ENCODE measurements at regions not wholly inside any gene's neighbourhood (a gene's known extent, or its start where the extent isn't known, plus 50 kb on each side); places are given as distances from the start of the nearest gene placed in this dataset.

DNA sequence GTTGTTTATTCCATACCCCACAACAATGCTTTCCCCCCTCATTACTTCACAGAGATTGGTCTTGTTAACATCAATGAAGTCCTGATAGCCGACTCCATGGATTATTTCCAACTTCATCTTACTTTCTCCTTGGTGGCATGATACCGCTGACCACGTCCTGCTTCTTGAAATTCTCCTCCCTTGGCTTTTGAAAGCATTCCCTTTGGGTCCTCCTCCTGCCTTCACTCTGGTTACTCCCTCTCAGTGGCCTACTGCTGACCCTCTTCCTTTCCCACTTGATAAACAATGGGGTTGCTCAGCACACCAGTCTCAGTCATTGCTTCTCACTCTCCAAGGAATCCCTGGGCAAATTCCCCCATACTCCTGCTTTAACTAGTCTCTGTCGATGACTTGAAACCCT, 283.9 kb downstream of the SEC61B start:
- DNase-seq (ENCODE audit: low read depth): no peak
- no peak overlapping the region for H3K4me3 ChIP-seq (ENCODE audit: low read depth, low read length)

DNA sequence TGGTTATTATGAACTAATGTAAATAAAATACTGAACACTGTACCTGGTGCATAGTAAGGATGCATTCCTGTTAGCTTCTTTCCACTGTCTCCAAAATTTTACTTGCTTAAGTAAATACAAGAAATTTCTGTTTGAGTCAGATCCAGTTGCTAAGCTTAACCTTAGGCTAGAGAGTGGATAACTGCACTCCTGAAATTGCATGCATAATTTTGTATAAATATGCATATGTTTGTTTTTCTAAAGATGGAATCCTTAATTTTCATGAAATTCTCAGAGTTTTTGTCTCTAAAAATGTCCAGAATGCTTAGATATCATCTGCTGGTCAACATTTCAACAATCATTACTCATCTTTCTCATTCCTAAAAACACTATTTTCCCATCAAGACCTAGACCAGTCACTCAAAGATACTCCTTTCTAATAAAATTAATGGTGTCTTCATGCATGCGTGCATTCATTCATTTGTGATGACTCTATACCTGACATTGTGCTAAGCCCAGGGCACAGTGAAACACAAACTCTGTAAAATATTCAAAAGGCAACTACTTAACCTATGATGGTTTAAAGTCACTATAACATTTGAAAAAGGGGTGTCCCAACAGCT, 284.8 kb downstream of the SEC61B start:
- H3K4me3 ChIP-seq (ENCODE audit: low read depth, low read length): no peak overlapping the region
- DNase-seq (ENCODE audit: low read depth): no peak

DNA sequence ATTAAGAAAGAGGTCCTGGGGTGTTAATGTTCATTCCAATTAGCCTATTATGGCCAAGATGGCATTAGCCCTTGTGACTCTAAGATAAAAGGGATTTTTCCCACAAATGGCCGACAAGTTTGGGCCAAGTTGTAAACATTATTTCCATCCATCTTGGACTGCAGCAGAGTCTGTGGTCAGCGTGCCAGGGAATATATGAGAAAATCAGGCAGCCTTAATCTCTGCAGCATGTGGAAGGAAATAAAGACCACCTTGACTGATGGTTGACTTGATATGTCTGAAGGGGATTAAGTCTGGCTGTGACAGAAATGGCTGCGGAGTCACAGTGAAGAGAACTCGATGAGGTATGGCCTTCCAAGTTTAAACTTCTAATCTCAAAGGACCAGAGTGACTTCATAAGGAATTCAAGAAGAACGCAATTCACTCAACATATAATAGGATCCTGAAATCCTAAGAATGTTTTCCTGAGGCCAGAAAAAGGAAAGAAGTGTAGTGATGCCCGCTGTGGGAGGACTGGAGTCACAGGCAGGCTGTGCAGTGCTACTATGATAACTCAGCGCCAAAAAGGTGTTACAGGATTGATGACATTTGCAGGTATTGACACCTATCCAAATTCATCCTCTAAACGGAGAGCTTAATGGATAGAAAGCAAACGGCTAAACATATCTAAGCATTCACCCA, 287.1 kb downstream of the SEC61B start:
- DNase-seq (ENCODE audit: low read depth): no peak
- no peak overlapping the region for H3K4me3 ChIP-seq (ENCODE audit: low read depth, low read length)

- no peak overlapping the region for H3K4me3 ChIP-seq (ENCODE audit: low read depth, low read length)
- no peak for DNase-seq (ENCODE audit: low read depth)
Observed at GRCh38 chr9:99509900-99510535, 287.9 kb downstream of the SEC61B start.

DNA sequence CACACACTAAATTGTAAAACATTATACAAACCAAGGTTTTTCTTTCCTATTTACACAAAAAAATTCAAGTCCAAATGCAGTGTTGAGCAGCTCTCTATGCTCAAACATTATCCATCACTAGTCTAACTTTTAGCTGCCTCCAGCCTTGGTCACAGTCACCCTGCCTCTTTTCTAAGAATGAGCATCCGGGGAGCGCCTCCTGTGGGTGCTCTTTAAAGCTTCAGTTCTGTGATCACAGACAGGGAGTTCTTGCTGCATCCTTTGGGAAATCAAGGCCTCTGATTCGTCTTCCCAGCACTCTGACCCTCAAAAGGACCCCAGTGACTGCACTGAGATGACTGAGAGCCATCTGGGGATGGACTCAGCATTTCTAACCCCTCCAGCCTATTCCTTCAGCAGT, 289.6 kb downstream of the SEC61B start:
- no peak for DNase-seq (ENCODE audit: low read depth)
- H3K4me3 ChIP-seq (ENCODE audit: low read depth, low read length): no peak overlapping the region

GRCh38 chr9:99513441-99514112, 291.5 kb downstream of the SEC61B start:
- no peak overlapping the region for H3K4me3 ChIP-seq (ENCODE audit: low read depth, low read length)
- DNase-seq (ENCODE audit: low read depth): no peak

DNA sequence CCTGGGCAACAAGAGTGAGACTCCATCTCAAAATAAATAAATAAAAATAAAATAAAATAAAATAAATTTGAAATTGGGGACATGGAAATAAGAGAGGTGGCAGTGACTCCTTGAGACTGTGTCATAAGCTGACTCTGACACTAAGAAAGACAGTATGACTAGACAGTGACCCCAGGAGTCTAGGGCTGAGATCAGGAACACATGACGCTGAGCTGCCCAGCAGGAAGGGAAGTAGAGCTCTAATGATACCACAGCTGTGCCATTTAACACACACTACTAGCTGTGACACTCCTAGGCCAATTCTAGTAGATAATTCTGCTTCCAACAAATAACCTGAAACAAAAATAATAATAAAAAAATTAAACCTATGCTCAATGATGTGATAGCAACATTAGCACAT, 293.0 kb downstream of the SEC61B start:
- DNase-seq (ENCODE audit: low read depth): no peak

GRCh38 chr9:99515895-99516656, 294.0 kb downstream of the SEC61B start:
- H3K4me3 ChIP-seq (ENCODE audit: low read depth, low read length): no peak overlapping the region
- no peak for DNase-seq (ENCODE audit: low read depth)

More for the DNA sequence above, 293.0 kb downstream of the SEC61B start:
- H3K4me3 ChIP-seq (ENCODE audit: low read depth, low read length): no peak overlapping the region

DNA sequence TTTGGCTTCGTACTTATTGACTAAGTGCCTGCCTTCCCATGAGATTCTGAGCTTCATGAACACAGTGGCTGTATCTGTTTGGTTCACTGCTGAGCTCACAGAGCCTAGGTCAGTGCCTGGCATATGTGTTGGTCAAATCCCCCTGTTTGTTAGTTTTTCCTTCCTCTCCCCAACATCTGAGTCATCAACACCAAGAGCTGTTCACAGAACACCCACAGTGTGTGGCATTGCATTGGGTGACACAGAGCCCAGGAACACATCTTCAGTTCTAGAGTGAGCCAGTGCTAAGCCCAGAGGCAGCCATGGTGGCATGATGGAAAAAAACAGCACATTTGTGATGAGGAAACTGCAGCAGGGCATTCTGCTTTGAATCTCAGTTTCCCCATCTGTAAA, 294.6 kb downstream of the SEC61B start:
- no peak for DNase-seq (ENCODE audit: low read depth)
- no peak overlapping the region for H3K4me3 ChIP-seq (ENCODE audit: low read depth, low read length)

GRCh38 chr9:99523838-99524237, 297.8 kb upstream of the NR4A3 start:
- H3K4me3 ChIP-seq (ENCODE audit: low read depth, low read length): no peak overlapping the region
- no peak for DNase-seq (ENCODE audit: low read depth)

DNA sequence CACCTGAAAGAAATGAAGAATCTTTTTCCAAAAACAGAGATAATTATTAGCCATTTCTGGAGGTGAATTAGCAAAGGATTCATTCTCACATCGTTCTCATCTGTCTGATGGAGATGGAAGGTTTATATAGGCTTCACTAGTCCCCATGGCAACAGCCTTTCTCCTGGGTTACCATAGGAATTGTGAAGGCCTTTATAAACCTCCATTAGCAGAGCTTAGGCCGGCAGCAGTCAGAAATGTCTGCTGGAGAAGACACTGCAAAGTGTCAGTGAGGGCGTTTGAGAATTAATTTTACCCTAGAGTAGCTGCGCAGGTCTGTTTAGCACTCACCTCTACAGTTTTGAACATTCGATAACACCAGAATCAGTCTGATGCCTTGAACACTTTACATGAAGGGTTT, 290.4 kb upstream of the NR4A3 start:
- no peak overlapping the region for H3K4me3 ChIP-seq (ENCODE audit: low read depth, low read length)
- no peak for DNase-seq (ENCODE audit: low read depth)

GRCh38 chr9:99533421-99533820, 288.3 kb upstream of the NR4A3 start:
- no peak overlapping the region for H3K4me3 ChIP-seq (ENCODE audit: low read depth, low read length)
- DNase-seq (ENCODE audit: low read depth): no peak

DNA sequence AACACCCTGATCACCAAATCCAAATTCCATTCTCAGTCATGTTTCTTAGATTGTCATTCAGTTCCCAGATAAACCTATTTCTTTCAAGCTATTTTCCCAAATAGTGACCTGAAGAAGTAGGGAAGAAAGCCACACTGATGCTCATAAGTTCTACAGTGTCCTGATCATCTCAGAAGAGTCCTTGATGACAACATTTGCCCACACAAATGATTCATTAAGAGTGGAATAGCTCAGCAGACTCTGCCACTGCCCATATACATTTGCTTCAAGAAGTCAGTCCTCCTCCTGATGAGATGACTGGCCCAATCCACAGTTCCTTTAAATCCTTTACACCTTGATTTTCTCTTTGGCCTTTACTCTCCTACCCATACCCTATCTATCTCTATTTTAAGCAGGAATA, 283.7 kb upstream of the NR4A3 start:
- no peak for DNase-seq (ENCODE audit: low read depth)
- H3K4me3 ChIP-seq (ENCODE audit: low read depth, low read length): no peak overlapping the region

DNA sequence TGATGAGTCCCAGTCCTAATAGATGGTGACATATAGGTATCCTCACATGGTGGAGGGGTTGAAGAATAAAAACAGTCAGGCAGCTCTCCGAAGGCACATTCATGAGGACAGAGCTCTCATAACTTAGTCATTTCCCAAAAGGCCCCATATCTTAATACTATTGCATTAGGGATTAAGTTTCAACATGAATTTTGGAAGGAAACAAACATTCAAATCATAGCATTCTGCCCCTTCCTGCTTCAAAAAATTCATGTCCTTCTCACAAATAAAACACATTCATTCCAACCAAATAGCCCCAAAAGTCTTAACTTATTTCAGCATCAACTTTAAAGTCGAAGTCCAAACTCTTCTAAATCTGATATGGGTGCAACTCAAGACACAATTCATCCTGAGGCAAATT, 277.2 kb upstream of the NR4A3 start:
- DNase-seq (ENCODE audit: low read depth): no peak
- no peak overlapping the region for H3K4me3 ChIP-seq (ENCODE audit: low read depth, low read length)

DNA sequence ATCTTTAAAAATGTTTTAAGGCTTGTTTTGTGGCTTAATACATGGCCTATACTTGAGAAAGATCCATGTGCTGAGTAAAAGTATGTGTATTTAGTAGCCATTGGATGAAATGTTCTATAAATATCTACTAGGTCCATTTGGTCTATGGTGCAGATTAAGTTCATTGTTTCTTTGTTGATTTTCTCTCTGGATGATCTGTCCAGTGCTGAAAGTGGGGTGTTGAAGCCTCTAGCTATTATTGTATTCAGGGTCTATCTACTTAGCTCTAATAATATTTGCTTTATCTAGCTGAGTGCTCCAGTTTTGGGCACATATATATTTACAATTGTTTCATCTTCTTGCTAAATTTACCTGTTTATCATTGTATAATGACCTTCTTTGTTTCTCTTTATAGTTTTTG, 272.2 kb upstream of the NR4A3 start:
- DNase-seq (ENCODE audit: low read depth): no peak
- no peak overlapping the region for H3K4me3 ChIP-seq (ENCODE audit: low read depth, low read length)

GRCh38 chr9:99555792-99556191, 265.9 kb upstream of the NR4A3 start:
- H3K4me3 ChIP-seq (ENCODE audit: low read depth, low read length): no peak overlapping the region
- DNase-seq (ENCODE audit: low read depth): no peak

GRCh38 chr9:99556998-99557397, 264.7 kb upstream of the NR4A3 start:
- H3K4me3 ChIP-seq (ENCODE audit: low read depth, low read length): no peak overlapping the region
- no peak for DNase-seq (ENCODE audit: low read depth)

GRCh38 chr9:99557816-99558215, 263.9 kb upstream of the NR4A3 start:
- no peak overlapping the region for H3K4me3 ChIP-seq (ENCODE audit: low read depth, low read length)
- DNase-seq (ENCODE audit: low read depth): no peak

GRCh38 chr9:99559776-99560175, 261.9 kb upstream of the NR4A3 start:
- H3K4me3 ChIP-seq (ENCODE audit: low read depth, low read length): no peak overlapping the region

DNA sequence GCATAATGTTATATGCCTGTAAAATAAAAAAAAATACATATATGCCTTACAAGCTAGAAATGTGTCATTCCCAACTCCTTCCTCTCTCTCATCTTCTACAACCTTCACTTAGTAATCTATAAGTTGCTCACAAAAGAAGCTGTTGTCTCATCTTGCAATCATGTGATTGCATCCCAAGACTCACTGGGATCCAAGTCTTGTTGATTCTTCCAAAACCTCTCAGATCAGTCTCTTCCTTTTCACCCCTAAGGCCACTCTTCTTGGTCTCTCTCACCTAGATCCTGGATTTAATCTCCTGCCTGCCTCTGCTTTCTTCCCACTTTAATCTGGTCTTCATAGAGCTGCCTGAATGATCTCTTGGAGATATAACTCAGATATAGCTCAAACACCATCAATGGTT, 261.1 kb upstream of the NR4A3 start:
- H3K4me3 ChIP-seq (ENCODE audit: low read depth, low read length): no peak overlapping the region
- DNase-seq (ENCODE audit: low read depth): no peak

More at GRCh38 chr9:99559776-99560175, 261.9 kb upstream of the NR4A3 start:
- DNase-seq (ENCODE audit: low read depth): no peak
